NCI-H345 (cell line): ENCODE measurements at regions not wholly inside any gene's neighbourhood (a gene's known extent, or its start where the extent isn't known, plus 50 kb on each side); places are given as distances from the start of the nearest gene placed in this dataset.
A peak's percentile ranks its signal among the peaks of the same experiment; 100 is the strongest.

ENCODE experiments used
- DNase-seq: peaks from one replicate; lab custom pipeline; 2025; lab: John Stamatoyannopoulos, UW

- no peak for DNase-seq
These were observed 515.0 kb downstream of the TMEM182 start for GRCh38 chr2:103276869-103277268.

- no peak for DNase-seq
These were observed 522.9 kb downstream of the TMEM182 start for GRCh38 chr2:103284750-103285149.

DNA sequence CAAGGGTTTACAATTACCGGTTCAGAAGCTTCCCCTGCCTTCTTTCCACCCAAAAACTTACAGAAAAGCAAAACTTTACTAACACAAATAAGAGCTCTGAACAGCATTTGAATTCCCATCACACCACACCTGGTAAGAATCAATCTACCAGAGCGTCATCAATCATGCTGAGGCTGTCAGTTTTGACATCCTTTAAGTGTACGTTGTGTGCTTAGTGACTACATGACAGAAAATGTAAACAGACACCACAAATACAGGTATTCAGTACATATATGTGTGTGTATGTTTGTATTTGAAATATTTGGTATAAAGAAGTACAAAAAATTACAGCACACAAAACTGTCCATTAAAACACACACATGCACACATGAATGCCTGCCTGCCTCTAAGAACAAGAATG lies 523.5 kb downstream of the TMEM182 start:
- DNase-seq: no peak

DNA sequence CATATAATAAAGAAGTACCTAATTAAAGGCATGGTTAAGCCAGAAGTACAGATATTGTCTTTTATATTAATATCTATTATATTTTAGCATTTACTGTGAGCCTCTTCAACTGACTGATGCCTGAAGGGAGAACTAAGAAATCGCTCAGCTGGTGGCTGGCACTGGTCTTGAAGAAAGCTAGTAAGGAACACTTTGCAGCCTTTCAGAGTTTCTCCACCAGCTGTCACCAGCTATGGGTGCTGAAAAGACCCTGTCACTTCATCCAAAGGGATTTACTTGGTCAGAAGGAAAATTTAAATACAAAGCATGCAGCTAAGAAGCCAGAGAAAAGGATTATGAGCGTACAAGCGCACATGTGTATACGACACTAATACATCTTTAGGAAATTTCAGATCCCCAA lies 525.9 kb downstream of the TMEM182 start:
- no peak for DNase-seq

GRCh38 chr2:103288696-103289095 lies 526.9 kb downstream of the TMEM182 start:
- DNase-seq: peak; percentile 70

- DNase-seq: peak; percentile 36
These were observed 527.4 kb downstream of the TMEM182 start for GRCh38 chr2:103289105-103289725.

GRCh38 chr2:103292573-103292972 lies 530.7 kb downstream of the TMEM182 start:
- DNase-seq: no peak

DNA sequence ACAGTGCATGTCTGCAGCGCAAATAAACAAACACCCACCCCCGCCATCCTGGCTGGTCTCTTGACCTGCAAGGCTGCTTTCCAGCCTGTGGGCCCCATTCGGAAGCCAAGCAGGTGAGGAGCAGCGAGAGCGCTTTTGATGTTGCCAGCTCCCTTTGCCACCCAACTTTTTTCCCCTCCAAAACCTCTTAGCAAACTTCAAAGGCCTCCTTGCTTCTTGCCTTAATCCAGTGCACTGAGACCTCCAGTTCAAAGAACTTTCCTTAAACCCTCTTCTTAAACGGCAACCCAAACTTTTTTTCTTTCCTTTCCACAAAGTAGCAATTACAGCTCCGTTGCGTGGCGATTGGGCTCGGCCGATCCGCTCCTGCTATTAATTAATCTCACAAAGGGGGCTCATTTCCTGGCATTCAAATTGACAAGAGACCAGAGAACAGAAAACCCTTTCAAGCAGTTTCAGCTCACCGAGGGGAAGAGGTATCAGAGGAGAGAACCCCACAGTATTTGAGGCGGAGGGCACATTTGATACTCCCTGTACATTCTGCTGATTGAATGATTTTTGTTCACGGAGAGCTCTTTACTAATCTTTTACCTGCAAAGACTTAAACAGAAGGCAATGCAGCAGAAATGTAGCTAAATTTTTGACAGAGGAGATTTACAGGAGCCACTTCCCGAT lies 531.4 kb downstream of the TMEM182 start:
- no peak for DNase-seq

DNA sequence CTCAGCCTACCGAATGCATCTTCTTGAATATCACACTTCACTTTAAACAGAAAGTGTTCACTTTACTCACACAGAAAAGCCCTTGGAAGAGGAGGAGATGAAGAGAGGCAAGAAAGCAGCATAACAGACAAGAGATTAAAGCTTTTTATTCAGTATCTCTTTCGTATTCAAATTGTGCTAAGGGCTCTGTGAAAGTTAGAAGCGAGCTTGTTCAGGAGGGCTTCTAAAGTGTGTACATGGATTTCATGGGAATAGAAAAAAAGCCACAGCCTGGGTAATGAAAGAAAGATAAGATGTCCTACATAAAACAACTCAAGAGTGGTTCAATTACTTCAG lies 531.9 kb downstream of the TMEM182 start:
- no peak for DNase-seq

GRCh38 chr2:103294420-103294819 lies 532.6 kb downstream of the TMEM182 start:
- DNase-seq: no peak

DNA sequence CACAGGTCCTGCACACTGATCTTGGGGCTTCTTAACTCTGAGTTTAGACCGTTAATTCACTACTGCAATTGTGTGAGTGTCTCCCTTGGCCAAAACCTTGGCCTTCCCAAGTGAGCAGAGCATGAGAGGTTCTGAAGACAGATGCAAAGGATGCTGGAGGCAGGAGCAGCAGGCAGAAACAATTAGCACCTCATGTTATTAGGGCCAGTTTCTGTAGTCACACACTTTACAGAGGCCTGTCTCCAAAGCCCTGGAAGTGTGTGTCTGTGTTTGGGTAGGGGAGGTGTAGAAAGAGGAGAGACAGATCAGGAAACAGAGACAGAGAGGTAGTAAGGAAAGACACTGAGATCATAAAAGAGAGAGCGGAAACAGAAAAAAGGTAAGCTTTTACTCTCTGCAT lies 533.8 kb downstream of the TMEM182 start:
- no peak for DNase-seq

- DNase-seq: no peak
These were observed 562.8 kb downstream of the TMEM182 start for GRCh38 chr2:103324671-103325070.

DNA sequence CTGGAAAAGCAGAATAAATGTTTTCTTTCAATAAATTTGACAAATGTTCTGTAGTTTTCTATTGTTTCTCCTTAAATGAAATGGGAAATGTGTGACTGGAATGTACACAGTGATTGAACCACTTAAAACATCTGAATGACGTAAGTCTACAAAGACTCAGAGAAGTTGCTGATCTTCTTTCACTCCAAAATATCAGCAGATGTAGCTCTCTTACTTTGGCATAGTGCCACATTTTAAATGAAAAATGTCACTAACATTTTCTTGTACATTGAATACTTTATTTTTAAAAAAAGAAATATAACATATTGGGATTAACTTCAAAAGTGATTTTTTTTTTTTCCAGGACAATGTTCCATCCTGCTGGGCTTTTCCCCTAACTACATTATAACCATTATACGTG lies 565.6 kb downstream of the TMEM182 start:
- DNase-seq: no peak

DNA sequence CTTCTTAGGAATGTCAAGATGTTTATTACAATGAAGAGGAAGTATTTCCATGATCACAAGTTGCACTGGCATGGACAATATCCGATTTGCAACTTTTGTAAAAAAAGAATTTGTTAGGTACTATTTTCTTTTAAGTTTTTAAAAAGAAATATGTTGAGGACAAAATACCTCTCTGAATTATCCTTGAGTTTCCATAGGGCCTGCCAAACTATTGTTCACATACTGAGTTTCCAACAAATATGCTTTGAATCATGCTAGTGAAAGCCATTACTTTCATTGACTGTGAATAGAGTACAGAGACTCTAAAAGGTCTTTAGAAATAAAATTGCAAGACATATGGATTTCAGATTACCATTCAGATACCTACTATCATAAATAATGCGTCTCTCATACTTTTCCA lies 566.1 kb downstream of the TMEM182 start:
- no peak for DNase-seq

DNA sequence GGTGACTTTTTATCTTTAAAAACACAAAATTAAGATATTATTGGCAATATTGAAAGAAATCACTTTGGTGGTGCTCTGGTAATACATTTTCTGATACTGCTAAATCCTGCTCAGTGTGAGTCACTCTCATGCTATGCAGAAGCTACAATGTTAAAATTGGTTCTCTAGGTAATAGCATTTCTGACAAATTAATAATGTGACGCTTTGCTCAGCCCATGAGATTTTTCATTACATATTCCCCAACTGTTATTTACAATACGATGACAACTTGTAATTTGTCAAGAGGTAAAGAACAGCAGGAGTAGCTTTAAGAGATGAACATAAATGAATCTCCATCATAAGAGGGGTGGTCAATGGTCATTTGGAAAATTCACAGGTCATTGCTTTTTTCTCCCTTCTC lies 573.6 kb downstream of the TMEM182 start:
- no peak for DNase-seq

DNA sequence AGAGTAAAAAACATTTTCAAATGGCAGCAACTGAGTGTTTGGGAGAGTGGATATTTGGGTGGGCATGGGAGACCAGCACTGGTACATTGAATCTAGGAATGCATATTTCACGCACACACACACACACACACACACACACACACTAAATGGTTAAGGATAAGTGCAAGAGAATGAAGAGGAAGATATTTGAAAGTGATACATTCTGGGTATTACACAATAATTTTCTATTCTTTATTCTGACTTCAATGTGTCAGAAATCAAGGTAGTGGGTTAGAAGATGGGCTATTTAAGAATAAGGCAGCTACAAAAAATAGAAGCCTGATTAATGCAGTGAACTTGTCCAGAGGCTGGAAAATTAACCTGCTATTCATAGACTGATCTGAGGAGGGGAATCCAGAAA lies 577.0 kb downstream of the TMEM182 start:
- no peak for DNase-seq

GRCh38 chr2:103346780-103347179 lies 584.9 kb downstream of the TMEM182 start:
- DNase-seq: no peak

DNA sequence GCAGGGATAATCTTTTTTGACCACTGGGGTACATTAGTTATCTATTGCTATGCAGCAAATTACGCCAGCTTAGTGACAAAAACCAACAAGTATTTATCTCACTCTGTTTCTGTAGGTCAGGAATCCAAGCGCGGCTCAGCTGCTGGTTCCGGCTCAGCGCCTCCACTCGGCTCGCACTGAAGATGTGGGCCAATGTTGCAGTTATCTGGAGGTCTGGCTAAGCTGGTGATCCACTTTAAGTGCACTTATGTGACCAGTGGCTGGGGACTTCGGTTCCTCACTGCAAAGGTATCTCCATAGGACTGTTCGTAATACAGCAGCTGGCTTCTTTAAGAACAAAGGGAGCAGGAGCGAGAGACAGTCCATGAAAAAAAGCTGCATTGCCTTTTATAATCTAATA lies 591.9 kb downstream of the TMEM182 start:
- no peak for DNase-seq

GRCh38 chr2:103355287-103355686 lies 593.5 kb downstream of the TMEM182 start:
- no peak for DNase-seq

- DNase-seq: no peak
These were observed 599.9 kb downstream of the TMEM182 start for GRCh38 chr2:103361712-103362111.

DNA sequence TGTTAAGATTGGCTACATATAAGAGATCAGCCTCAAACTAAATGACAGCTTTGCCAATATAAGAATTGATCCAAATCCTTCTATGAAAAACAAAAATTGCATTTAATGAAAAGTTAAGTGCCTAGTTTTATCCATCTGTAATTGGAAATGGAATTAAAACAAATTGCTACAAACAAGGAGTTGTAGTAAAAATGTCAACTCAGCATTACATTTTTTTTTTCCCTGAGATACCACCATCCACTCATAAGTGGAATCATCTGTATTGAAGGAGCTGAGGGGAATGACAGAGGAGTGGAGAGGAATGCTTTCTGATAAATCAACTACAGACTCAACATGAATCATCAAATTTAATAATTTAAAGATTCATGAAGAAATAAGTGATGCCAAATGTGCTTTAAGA lies 601.8 kb downstream of the TMEM182 start:
- DNase-seq: no peak

DNA sequence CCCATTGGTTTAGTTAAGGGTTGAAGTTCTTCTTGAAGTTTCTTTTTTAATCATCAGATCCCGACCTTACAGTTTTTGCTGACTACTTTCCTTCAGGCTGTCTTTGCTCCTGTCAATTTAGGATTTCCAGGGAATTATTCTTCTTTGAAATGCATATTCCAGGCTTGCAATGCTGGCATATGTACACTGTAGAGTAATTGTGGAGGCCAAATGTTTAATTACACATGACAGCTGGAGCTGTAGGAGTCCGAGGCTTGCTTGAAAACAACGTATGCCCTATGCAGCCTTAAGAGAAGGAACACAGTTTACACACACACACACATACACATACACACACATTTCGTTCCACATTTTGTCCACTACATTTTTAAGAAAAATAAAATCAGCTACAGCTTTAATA lies 602.3 kb downstream of the TMEM182 start:
- DNase-seq: no peak

DNA sequence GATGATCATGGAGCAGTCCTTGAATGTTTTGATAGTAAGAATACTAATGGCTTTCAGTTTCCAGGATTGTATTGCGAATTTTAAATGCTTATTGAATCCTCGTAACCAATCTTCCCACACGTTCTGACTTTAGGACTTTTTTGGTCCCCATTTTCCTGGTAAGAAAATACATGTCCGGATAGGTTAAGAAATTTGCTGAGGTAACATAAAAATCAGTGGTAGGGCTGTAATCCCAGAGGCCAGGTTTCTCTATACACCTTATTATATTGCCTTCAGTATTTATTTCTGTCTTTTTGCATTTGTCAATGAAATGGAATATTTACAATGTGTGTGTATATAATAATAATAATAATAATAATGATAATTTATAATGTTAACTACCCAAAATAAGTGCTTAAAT lies 603.2 kb downstream of the TMEM182 start:
- DNase-seq: no peak

DNA sequence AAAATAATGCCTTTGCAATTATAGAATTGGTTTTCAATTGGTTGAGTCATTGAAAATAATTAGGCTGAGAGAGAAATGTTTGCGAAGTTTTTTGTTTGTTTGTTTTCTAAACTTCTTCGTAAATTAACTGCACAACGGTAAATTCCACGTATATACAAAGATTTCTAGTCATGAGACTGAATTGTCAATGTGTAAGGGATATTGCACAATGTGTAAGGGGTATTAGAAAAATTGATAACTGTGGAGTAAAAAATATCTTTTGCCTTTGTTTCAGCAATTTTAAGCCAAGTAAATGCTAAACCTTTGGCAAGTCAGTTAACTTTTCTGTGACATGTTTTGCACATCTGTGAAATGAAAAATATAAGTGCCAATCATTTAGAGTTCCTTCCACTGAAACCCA lies 606.0 kb downstream of the TMEM182 start:
- DNase-seq: no peak
